Medulla oblongata (tissue), 1 donor: ENCODE measurements at regions not wholly inside any gene's neighbourhood (a gene's known extent, or its start where the extent isn't known, plus 50 kb on each side); places are given as distances from the start of the nearest gene placed in this dataset.

Experiments used
- DNase-seq: peaks from one replicate; pipeline ENCODE4 v3.0.0-alpha.2; 2015; ENCODE audit errors: extremely low spot score

DNA sequence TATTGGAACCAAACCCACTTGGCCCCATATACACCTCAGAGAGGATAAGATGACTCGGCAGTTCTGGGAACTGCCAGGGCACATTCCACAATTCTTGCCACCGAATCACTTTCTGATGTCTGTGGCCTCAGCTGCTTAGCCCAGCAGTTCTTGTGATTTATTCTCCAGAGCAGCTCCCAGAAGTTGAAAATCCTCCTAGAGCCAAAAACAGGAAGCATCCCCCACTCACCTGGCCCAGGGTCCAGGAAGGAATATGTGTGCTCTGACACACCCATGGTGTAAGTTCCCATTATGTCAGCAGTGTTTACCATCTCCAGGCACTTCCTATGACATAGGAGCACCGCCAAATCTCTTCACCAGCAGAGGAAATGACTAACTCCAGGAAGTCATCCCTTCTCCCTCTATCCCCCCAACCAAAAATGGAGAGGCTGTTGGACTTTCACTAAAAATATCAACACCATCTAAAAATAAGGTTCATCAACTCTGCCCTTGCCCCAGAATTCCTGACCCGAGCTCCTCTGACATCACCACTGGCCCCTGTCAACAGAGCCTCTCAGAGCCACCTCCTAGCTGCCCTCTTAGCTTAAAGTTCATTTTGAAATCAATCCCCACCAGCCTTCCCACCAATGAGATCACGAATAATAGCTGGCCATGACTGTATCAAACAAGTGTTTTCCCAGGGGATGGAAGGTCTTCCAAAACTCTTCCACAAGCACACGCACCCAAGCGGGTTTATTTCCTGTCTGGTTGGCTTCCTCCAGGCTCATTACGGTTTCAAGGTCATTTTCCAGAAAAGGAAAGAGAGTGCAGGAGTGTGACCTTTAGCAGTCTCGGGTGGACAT is 223.1 kb upstream of the PARD3B start:
- DNase-seq: no peak

DNA sequence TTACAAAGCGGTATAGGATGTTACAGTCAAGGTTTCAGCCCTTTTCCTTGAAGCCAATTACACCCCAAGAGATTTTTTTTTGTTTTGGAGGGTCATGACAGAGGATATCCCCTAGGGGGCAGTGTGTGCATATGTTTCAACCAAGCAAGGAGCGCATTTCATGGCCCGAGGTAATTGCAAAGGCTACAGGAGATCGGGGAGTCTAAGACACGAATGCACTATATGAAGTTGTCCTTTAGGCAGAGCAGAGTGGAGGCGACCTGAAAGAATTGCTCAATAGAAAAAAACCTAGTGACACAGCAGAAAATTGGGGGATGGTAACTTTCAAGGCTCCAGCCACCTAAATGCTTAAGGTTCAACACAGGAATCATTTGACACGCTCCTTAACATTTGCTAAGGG is 219.8 kb upstream of the PARD3B start:
- DNase-seq: peak; percentile 92

DNA sequence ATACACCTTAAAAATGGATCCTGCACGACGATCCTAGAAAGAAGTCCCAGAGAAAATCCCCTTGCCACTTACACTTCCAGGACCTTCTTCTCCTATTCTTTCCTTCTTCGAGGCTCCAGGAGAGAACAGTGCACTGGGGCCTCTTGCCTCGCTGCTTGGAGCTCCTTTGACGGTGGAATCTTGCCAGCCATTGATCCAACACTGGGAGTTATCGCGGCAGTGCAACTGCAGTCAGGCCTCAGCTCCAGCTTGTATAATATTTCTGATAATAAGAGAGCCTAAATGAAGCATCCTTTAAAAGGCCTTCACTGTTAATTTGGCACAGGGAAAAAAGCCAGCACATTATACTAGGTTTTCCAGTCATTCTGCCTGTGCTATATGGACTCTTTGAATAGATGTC is 216.9 kb upstream of the PARD3B start:
- no peak for DNase-seq

DNA sequence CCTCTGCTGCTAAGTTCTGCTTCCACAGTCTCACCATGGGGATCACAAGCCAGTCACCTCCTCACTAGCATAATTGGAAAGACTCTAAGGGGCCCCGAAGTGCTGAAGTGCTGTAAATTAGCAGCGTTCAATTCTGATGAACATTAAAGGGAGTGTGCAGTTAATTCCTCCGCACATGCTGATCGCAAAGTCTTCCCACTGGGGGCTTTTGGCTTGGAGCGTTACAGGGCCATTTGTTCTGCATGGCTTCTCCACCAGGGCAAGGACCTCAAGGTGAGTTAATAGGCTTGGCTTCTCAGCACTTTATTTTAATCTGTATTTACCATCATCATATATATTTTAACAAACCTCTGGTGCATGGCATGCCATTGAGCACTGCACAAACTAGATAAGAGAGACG is 216.3 kb upstream of the PARD3B start:
- DNase-seq: no peak

DNA sequence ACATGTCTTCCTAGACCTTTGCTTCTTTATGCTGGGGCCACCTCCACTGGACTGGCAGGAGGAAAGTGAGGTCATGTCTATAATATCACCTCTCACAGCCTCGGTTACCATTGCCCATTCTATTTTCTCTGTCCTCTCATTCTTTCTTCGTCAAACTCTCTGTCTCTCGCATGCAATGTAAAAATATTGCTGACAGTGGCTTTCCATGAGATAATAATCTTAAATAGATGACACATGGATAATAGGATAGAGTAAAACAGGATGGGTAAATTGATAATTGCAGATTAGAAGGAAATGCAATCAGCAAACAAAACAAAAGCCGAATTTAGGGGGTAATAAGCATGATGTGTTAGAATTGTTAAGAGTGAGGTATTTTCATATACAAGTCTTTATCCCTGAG is 215.7 kb upstream of the PARD3B start:
- no peak for DNase-seq

DNA sequence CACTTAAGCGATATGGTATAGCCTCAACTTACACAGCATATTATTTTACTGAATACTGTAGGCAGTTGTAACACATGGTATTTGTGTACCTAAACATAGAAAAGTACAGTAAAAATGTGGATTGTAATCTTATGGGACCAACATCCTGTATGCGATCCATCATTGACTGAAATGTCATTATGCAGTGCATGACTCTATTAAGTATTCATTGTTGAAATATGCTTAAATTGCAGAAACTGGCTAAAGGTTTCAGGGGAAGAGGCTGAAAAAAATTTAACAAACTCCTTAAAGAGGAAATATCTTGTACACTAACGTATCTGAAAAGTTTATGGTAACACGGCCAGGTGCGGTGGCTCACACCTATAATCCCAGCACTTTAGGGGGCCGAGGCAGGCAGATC is 214.1 kb upstream of the PARD3B start:
- no peak for DNase-seq

DNA sequence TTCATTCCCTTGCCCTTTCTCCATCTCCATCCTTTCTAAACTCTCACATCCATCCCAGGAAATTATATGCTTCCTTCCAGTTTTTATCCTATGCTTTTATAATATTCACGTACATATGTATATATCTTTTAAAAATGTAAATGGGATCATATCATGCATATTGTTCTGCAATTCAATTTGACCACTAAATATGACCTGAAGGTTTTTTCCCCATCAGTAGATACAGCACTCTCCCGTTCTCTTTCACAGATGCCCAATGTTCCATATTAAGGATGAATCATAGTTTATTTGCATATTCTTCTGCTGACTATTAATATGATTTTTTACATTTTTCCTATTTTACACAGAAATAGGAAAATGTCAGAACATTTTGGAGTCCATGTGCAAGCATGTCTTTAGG is 213.3 kb upstream of the PARD3B start:
- DNase-seq: no peak

DNA sequence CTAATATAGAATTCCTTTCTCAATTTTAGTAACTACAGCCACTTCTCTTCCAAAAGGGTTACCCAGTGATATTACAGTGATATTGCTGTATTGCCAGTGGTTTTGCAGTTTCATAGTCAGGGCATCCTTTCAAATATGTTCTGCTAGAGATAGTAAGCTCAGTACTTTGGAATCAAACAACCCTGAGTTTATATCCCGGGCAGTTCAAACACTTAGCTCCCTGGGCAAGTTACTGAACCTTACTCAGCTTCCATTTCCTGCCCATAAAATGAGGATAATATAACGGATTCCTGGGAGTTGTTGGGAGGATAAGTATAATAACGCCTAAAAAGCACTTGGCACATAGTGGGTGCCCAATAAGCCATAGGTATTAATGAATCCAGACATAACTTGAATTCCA is 212.6 kb upstream of the PARD3B start:
- DNase-seq: no peak

DNA sequence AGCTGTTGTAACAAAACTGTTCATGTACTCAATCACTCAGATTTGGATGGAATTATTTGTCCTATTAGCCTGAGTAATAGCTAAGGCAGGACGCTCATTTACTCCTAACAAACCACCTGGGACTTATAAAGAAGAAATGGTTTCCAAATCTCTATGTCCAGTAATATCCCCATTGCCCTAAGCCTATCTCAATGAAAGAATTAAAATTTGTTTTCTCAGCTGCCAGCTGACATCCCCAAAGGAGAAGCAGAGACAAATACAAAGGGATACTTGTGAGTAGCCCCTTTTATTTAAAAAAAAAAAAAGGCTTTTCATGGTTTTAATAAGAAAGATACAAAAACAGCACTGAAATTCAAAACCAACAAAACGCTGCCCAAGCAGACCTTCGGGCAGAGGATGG is 211.4 kb upstream of the PARD3B start:
- no peak for DNase-seq

DNA sequence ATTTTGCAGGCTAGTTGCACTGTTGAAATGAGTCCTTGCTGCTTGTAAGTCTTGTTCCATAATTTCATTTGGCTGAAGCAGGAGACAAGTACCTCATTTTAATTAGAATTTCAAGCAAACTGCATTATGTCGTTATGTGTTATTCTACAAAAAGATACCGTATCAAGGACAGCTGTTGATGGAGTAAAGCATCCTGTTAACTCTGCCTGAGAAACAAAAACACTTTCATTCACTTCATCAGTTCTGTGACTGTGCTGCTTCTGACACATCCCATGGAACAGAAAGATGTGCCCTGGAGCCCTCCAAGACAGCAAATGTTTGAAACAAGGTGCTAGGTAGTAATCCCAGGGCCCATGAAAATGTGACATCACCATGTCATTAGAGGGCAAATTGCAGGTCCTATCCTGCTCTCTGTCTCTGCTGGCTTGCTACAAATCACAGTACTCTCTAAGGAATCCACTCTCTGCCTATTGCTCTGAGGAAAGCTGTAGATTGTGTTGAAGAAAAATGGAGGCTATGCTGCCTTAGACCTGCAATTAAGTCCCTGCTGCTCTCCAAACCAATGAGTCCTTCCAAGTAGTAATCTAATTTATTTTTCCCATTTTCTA is 209.7 kb upstream of the PARD3B start:
- no peak for DNase-seq

DNA sequence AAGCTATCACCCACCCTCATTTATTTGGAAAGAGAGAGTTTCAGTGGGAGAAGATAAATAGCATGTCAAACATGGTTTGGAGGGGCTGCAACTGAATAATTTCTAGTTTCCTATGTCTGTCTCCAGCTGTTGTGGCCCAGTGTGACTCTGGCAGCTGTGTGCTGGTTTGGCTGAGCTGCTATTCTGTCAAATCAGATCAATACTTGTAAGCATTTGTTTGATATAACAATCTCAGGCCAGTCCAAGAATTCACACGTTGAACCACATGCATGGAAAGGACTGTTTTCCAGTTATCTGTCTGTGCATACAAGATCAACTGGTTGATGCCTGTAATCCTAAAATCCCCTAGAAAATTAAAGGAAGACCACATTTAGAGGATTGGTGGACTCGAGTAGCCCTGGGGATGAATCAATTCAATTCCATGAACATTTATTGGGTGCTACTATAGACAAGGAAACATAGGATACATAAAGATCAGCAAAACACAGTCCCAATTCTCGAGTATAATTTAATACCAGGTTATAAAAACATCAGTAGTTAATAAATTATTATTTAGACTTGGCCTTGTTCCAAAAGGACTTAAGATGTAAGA is 209.0 kb upstream of the PARD3B start:
- DNase-seq: no peak

DNA sequence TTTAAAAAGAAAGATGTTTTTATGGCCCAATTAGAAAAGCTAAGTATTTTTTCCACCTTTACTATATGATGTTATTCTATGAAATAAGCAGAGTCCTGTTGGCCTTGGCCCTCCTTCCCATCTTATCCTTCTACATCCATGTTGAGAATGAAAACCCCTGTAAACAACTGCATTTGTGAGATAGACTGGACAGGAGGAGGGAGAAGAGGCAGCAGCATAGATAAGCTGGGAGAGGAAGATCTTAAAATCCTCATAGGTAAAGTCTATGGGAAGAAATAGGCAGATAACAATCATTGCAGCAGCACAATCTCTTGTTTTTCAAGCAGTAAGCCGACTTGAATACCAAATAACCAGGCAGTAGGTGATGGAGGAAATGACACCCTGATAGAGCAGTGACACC is 207.6 kb upstream of the PARD3B start:
- DNase-seq: no peak

DNA sequence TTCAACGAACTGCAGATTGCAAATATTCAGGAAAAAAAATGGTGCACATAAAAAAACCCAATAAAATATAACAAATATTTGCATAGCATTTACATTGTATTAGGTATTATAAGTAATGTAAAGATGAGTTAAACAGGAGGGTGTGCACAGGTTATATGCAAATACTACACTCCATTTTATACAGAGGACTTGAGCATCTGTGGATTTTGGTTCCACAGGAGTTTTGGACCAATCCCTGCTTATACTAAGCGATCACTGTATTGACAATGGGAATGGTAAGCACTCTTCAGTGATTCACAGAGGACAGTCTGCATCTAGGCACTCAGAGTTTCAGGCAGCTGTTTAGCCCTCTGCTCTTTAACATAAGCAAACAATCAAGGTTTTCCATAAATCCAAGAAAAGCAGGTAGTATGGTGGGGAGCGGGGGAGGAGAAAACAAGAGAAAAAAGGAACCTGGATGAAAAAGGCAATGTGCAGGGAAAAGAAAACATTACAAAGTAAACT is 206.0 kb upstream of the PARD3B start:
- no peak for DNase-seq

DNA sequence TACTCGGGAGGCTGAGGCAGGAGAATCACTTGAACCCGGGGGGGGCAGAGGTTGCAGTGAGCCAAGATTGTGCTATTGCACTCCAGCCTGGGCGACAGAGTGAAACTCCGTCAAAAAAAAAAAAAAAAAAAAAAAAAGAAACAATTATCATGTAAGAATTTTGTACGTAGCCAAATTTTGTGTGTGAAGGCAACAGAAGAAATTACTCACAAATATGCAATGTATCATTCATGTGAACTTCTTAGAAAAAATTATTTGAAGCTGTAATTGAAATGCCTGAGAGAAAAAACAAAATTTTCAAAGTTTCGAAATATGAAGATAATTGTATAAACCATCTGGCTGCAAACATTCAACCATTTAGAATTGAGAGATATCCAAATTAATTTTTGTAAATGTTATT is 204.8 kb upstream of the PARD3B start:
- DNase-seq: no peak

DNA sequence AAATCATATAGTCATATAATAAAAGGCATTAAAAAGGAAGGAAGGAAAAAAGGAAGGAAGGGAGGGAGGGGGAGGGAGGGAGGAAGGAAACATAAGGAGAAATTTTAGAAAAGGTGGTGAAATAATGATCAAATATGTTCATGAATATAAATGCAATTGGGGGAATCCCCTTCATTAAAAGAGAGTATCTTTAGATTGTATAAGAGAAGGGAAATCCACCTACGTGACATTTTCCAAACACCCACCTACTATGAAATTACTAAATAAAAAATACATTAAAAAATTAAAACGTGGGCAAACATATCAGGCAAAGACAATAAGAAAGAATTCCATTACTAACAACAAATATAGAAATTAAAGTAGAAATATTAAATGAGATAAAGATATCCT is 203.4 kb upstream of the PARD3B start:
- DNase-seq: no peak

DNA sequence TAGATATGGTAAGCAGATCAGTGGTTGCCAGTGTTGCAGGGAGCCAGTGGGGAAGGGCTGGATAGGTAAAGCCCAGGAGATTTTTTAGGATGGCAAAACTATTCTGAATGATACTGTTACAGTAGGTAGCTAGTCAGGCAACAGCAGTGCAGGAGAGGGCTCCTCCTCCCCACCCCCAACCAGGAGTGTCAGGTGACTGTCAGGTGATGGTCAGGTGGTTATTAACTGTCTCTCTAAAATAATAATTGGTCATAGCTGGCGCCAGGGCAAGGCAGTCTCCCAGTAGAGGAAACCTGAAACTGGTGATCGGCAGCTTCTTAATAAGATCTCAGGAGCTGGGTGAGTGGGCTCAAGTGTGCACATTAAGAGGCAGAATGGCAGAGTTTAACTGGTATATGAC is 201.6 kb upstream of the PARD3B start:
- no peak for DNase-seq

DNA sequence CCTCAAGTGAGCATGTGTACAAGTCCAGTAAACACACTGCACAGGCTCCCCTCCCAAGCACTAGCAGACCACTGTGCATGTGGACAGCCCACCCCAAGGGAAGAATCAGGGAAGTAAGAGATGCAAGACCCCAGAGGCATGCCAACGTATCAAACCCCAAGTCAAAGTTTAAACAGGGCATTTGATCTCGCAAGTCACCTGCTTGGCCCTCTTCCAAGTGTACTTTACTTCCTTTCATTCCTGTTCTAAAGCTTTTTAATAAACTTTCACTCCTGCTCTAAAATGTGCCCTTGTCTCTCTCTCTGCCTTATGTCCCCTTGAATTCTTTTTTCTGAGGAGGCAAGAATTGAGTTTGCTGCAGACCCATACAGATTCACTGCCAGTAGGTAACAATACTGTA is 201.2 kb upstream of the PARD3B start:
- DNase-seq: no peak

DNA sequence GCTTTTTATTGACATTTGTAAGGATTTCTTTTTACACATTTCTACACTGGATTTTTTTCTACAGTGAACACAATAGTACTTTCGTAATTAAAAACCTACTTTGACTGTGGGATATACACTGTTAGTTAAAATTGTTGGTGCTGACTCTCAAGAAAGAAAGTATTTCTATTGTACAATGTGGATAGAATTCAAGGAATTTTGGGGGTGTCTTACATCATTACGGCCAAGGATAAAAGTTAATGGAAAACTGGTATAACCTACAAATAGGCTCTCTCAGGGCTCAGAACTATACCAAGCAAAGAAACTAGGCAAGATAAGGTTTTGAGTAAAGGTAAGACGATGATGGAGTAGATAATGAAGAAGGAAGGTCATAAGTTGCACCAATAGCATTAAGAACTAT is 198.4 kb upstream of the PARD3B start:
- DNase-seq: no peak

DNA sequence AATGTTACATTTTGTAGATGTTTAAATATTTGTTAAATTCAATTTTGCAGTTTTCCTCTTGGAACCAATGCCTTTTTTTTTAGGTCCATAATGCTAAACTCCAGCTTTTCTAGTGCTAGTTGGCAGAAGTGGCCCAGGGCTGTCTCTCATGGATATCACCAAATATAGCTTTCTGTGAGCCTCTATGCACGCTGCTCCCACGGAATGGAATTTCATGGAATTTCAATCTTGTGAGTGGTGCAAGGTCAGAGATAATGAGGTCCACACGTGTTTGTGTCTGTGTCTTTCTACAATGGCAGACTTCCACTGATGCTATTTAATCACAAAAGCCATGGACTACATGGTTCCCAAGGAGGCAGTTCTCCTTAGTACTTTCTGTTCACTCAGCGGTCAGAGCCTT is 191.5 kb upstream of the PARD3B start:
- DNase-seq: no peak

DNA sequence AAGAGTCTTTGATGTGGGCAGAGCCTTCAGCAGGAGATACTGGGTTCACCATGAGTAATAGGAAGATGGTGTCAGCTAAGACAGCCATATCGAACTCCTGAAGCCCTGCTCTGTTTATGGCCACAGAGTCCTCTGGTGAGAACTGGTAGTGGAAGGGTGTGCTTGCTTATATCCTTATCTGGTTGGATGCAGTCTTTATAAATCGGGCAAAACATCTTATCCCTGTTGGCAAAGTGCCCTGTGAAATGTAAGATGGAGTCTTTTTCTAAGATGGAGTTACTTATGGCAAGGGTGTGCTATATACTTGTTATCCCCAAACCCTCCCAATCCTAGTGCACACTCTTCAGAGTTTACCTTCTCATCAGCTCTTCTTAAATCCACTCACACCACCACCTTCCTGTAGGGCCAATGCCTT is 190.8 kb upstream of the PARD3B start:
- no peak for DNase-seq

DNA sequence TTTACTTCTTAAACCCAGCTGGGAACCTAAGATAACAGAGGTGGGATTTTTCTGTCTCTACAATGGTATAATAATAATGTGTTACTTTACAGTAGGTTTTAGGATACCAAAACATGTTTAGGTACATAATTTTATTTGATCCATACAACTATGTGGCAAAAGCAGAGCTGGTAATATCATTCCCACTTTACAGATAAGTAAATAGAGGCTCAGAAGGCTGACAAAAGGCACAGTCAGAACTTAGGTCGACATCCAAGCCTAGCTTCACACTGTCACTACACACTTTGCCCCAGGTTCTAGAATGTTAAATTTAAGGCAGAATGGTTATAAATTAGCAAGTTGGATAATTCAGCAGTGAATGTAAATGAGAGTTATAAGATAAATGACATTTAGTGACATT is 189.6 kb upstream of the PARD3B start:
- DNase-seq: no peak

DNA sequence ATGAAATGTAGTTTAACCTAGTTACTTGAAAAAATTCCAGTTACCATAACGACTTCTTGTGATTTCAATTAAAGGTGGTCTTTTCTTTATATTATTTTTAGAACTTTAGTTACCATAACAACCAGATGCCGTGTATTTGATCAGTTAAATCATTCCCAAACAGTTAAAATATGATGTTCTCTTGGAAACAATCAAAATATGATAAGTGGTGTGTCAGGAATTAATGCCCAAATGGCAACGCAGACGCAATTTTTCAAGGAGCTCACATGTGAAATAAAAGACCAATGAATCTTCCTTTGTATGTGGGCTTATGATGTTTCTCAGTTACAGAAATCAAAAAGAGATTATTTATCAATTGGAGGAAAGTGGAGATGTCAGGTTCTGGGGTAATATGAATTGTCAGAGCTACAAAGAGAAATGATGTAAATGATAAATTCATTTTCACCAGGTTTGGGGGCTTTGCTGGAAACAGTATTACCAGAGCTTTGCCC is 189.1 kb upstream of the PARD3B start:
- no peak for DNase-seq

DNA sequence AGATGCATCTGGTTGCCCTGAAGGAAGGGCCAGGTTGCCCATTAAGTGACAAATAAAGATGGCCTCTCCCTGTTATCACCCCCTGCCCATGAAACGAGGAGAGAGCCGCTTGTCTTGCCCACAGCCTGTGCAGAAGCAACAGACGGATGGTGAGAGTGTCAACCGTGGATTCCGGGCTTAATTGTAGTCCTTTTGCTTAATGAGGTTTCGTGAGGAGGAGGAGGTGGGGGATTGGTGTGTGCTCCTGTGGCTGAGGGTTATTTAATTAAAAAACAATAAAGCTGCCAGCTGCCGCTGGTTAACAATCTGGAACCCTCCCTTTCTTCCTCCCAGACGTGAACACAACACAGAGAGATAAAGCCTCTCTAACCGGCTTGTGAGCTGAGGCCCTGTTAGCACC is 188.0 kb upstream of the PARD3B start:
- DNase-seq: no peak
